ENCODE measurements at regions not wholly inside any gene's neighbourhood (a gene's known extent, or its start where the extent isn't known, plus 50 kb on each side); places are given as distances from the start of the nearest gene placed in this dataset.

DNA sequence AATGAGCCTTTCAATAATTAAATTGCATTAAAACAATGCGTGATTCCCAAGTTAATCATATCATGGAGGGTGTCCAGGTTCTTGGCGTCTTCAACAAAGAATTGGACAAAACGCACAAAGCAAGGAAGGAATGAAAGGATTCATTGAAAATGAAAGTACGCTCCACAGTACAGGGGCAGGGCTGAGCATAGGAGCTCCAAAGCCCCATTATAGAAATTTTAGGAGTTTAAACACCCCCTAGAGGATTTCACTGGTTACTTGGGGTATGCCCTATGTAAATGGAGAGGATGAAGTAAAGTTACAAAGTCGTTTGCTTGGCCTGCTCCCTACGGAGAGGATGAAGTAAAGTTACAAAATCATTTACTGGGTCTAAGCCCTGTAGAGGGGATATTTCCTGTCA, 1910.4 kb downstream of the C4orf33 start:
- TF ChIP-seq, protein P1, sequence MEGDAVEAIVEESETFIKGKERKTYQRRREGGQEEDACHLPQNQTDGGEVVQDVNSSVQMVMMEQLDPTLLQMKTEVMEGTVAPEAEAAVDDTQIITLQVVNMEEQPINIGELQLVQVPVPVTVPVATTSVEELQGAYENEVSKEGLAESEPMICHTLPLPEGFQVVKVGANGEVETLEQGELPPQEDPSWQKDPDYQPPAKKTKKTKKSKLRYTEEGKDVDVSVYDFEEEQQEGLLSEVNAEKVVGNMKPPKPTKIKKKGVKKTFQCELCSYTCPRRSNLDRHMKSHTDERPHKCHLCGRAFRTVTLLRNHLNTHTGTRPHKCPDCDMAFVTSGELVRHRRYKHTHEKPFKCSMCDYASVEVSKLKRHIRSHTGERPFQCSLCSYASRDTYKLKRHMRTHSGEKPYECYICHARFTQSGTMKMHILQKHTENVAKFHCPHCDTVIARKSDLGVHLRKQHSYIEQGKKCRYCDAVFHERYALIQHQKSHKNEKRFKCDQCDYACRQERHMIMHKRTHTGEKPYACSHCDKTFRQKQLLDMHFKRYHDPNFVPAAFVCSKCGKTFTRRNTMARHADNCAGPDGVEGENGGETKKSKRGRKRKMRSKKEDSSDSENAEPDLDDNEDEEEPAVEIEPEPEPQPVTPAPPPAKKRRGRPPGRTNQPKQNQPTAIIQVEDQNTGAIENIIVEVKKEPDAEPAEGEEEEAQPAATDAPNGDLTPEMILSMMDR (IDR thresholded peaks at IDR 0.05 in 2 of 3, conservative IDR thresholded peaks at IDR 0.05 in 1 of 3; ENCODE audit: control insufficient read depth in 2 of 3, extremely low read depth in 1 of 3, insufficient read depth in 1 of 3, low read depth in 3 of 3, low read length in 3 of 3) = no peak
- TF ChIP-seq USF1 (IDR thresholded peaks at IDR 0.05; ENCODE audit: borderline replicate concordance, extremely low read length, insufficient read depth, low read depth, low read length) (no peak), EZH2 (IDR thresholded peaks at IDR 0.05; ENCODE audit: borderline replicate concordance, control insufficient read depth, low read depth, low read length) (no peak), HDAC2 (IDR thresholded peaks at IDR 0.05) (no peak)
- TF ChIP-seq, protein P2, sequence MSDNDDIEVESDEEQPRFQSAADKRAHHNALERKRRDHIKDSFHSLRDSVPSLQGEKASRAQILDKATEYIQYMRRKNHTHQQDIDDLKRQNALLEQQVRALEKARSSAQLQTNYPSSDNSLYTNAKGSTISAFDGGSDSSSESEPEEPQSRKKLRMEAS (IDR thresholded peaks at IDR 0.05; ENCODE audit: low read depth, low read length) = no peak

All from GM12878 (cell line).